Neural progenitor cell (in vitro differentiated cells): ENCODE measurements at regions not wholly inside any gene's neighbourhood (a gene's known extent, or its start where the extent isn't known, plus 50 kb on each side); places are given as distances from the start of the nearest gene placed in this dataset.

ENCODE experiments used
- DNase-seq: peaks from one replicate; pipeline ENCODE4 v3.0.0-alpha.2; 2016; ENCODE audit warnings: low spot score
- H2AFZ ChIP-seq: fragments of 200-600 bp; sonication (generic); replicated peaks from 2 replicates; pipeline ENCODE4 v1.6.1; 2016; ENCODE audit warnings: antibody characterized with exemption
- H3F3A ChIP-seq: fragments of 200-600 bp; sonication (generic); 2 replicates; pipeline ENCODE4 v1.6.1; 2016; ENCODE audit warnings: antibody characterized with exemption, low read depth
- H3K27ac ChIP-seq: fragments of 200-600 bp; sonication (generic); 2 replicates; pipeline ENCODE4 v1.5.1; 2016; ENCODE audit warnings: mild to moderate bottlenecking
- H3K27me3 ChIP-seq: fragments of 200-600 bp; sonication (generic); 2 replicates; pipeline ENCODE4 v1.6.1; 2016; ENCODE audit warnings: mild to moderate bottlenecking, moderate library complexity
- H3K36me3 ChIP-seq: fragments of 200-600 bp; sonication (generic); 2 replicates; pipeline ENCODE4 v1.5.1; 2016
- H3K4me1 ChIP-seq: fragments of 200-600 bp; sonication (generic); 2 replicates; pipeline ENCODE4 v1.6.1; 2016; ENCODE audit warnings: mixed run types
- H3K4me2 ChIP-seq: fragments of 200-600 bp; sonication (generic); 2 replicates; pipeline ENCODE4 v1.6.1; 2016
- H3K4me3 ChIP-seq: fragments of 200-600 bp; sonication (generic); 2 replicates; pipeline ENCODE4 v1.5.1; 2016
- H3K79me2 ChIP-seq: fragments of 200-600 bp; sonication (generic); 2 replicates; pipeline ENCODE4 v1.6.1; 2016; ENCODE audit warnings: low read depth
- H3K9ac ChIP-seq: fragments of 200-600 bp; sonication (generic); 2 replicates; pipeline ENCODE4 v1.6.1; 2016
- H3K9me3 ChIP-seq: fragments of 200-600 bp; sonication (generic); 2 replicates; pipeline ENCODE4 v1.5.1; 2016; ENCODE audit warnings: low read depth
- H4K20me1 ChIP-seq: fragments of 200-600 bp; sonication (generic); 2 replicates; pipeline ENCODE4 v1.6.1; 2016; ENCODE audit warnings: low read depth
- H3K27ac Mint-ChIP-seq: 3 replicates; pipeline ENCODE4 v1.8.0; 2021; ENCODE audit warnings: mixed read lengths
- H3K27me3 Mint-ChIP-seq: 2 replicates; pipeline ENCODE4 v1.8.0; 2022; ENCODE audit warnings: low read depth, mild to moderate bottlenecking, inconsistent platforms, moderate library complexity, mixed read lengths; ENCODE audit not compliant: insufficient read depth
- H3K36me3 Mint-ChIP-seq: 3 replicates; pipeline ENCODE4 v1.8.0; 2021; ENCODE audit warnings: mixed read lengths
- H3K4me1 Mint-ChIP-seq: 3 replicates; pipeline ENCODE4 v1.8.0; 2021; ENCODE audit warnings: mixed read lengths
- H3K4me3 Mint-ChIP-seq: 3 replicates; pipeline ENCODE4 v1.8.0; 2021; ENCODE audit warnings: mild to moderate bottlenecking, moderate library complexity, mixed read lengths
- H3K9me3 Mint-ChIP-seq: 3 replicates; pipeline ENCODE4 v1.8.0; 2020; ENCODE audit warnings: mixed read lengths
- EZH2 ChIP-seq: fragments of 200-600 bp; sonication (generic); IDR thresholded peaks from 2 replicates; pipeline ENCODE4 v1.6.1; 2017; ENCODE audit warnings: antibody characterized with exemption, mild to moderate bottlenecking, moderate library complexity
- EZH2phosphoT487 ChIP-seq: fragments of 200-600 bp; sonication (generic); IDR thresholded peaks from 2 replicates; pipeline ENCODE4 v1.6.1; 2017; ENCODE audit warnings: antibody characterized with exemption
- TF ChIP-seq, protein P1 (sequence below): fragments of 200-600 bp; sonication (generic); IDR thresholded peaks from 2 replicates; pipeline ENCODE4 v1.5.1; 2017; ENCODE audit warnings: antibody characterized with exemption, mild to moderate bottlenecking

DNA sequence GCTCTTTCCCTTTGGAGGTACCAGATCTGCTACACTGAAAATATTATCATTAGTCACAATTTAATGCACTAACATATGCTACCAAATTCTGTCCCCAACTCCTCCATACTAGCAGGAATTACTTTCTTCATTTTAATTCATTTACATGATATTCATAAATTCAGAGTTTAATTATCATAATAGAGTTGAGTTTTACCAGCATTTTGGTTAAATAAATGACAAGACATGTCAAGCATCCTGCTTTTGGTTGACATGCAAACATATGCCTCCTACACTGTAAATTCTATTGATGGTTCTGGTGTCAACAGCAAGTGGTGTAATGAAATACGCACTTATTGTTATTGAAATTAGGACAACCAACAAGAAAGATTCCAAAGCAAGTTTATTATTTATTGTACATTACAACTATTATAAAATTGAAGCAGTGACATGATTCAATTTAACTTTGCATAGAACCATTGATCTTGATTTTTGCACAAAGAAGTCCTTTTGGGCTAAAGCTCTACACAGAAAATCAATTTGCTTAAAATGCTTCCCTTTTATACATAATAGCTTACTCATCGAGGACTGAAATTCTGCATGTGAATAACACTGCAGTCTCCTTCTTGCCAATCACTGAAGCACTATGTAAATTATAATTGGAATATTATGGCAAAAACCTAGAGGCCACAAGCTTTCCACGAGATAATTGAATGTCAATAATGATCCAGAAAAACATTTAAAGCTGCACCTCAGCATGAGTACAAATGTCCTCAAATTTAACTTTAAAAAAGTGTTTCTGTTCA is 728.6 kb upstream of the ADGRL2 start:
- Histone ChIP-seq H3K9me3 (no peaks in the 10 kb centered on the region), H3K79me2 (no peaks in the 10 kb centered on the region), H3F3A (no peaks in the 10 kb centered on the region), H2AFZ (no peak overlapping the region), H3K27me3 (no peaks in the 10 kb centered on the region), H3K36me3 (no peaks in the 10 kb centered on the region), H3K4me1 (no peaks in the 10 kb centered on the region), H3K27ac (no peak overlapping the region), H3K4me3 (no peak overlapping the region), H4K20me1 (no peaks in the 10 kb centered on the region), H3K4me2 (no peak overlapping the region), H3K9ac (no peak overlapping the region)
- Mint-ChIP-seq H3K27me3 (no peaks in the 10 kb centered on the region), H3K4me1 (no peaks in the 10 kb centered on the region), H3K9me3 (no peaks in the 10 kb centered on the region), H3K4me3 (no peak overlapping the region), H3K27ac (no peak overlapping the region), H3K36me3 (no peaks in the 10 kb centered on the region)
- no peak for TF ChIP-seq EZH2
- no peak for TF ChIP-seq EZH2phosphoT487
- TF ChIP-seq, protein P1, sequence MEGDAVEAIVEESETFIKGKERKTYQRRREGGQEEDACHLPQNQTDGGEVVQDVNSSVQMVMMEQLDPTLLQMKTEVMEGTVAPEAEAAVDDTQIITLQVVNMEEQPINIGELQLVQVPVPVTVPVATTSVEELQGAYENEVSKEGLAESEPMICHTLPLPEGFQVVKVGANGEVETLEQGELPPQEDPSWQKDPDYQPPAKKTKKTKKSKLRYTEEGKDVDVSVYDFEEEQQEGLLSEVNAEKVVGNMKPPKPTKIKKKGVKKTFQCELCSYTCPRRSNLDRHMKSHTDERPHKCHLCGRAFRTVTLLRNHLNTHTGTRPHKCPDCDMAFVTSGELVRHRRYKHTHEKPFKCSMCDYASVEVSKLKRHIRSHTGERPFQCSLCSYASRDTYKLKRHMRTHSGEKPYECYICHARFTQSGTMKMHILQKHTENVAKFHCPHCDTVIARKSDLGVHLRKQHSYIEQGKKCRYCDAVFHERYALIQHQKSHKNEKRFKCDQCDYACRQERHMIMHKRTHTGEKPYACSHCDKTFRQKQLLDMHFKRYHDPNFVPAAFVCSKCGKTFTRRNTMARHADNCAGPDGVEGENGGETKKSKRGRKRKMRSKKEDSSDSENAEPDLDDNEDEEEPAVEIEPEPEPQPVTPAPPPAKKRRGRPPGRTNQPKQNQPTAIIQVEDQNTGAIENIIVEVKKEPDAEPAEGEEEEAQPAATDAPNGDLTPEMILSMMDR: no peak
- DNase-seq: no peak

DNA sequence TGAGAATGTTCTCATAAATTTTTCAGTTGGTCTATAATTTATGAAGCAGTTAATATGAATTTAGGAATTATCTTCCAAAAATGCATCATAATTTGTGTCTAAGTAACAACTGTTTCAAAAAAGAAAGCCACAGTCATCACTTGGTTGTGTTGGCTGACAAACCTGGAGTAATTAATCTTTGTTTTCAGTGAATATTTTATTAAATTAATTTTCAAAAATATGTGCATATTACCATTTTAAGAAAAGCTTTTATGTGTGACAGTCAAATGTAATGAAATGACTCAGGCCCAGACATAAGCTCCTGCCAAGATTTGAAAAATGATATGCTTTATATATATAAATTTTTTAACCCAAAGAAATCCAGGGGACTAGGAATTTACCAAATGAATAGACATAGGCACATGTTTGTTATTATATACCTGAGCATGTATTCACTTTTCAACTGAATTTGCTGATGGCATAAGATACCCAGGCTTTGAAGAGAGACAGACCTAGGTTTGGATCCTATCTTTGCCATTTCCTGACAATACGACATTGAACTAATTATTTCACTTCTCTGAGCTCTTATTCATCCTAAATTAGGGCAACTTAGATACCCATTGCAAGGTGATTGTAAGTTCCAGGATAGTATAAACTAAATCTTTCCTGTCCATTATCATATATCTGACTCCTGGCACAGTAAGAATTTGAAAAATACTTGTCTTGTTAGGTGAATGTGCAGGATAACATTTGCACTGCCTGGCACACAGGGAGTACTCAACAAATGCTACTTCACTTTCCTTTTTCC is 729.5 kb upstream of the ADGRL2 start:
- Mint-ChIP-seq H3K9me3 (no peaks in the 10 kb centered on the region), H3K36me3 (no peaks in the 10 kb centered on the region), H3K27me3 (no peaks in the 10 kb centered on the region), H3K4me1 (no peaks in the 10 kb centered on the region), H3K27ac (no peak overlapping the region), H3K4me3 (no peak overlapping the region)
- DNase-seq: no peak
- no peak overlapping the region for H3K9ac ChIP-seq
- H3K36me3 ChIP-seq: no peaks in the 10 kb centered on the region
- H4K20me1 ChIP-seq: no peaks in the 10 kb centered on the region
- H3K9me3 ChIP-seq: no peaks in the 10 kb centered on the region
- H3K27ac ChIP-seq: no peak overlapping the region
- TF ChIP-seq, protein P1: no peak
- TF ChIP-seq EZH2phosphoT487 (no peak), EZH2 (no peak)
- H3K4me3 ChIP-seq: no peak overlapping the region
- no peaks in the 10 kb centered on the region for H3F3A ChIP-seq
- H3K27me3 ChIP-seq: no peaks in the 10 kb centered on the region
- H3K79me2 ChIP-seq: no peaks in the 10 kb centered on the region
- no peak overlapping the region for H2AFZ ChIP-seq
- H3K4me2 ChIP-seq: no peak overlapping the region
- no peaks in the 10 kb centered on the region for H3K4me1 ChIP-seq

DNA sequence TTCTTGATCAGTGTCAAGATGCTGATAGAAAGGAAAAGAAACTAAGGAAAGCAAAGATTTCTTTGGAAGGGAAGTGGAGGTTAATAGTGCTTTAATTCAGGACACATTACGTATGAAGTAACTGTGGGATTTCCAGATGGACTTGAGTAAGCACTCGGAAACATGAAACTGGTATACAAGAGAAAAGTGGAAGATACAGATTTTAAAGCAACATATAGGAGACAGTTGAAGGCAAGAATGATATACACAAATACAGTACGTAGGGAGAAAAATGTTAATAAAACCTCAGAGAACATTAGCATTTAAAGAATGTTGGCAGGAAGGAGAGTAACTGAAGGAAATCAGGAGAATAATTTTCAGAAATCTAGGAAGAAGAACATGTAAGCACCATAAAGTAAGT is 730.9 kb upstream of the ADGRL2 start:
- H4K20me1 ChIP-seq: no peaks in the 10 kb centered on the region
- Mint-ChIP-seq H3K4me3 (no peak overlapping the region), H3K9me3 (no peaks in the 10 kb centered on the region), H3K27ac (no peak overlapping the region), H3K36me3 (no peaks in the 10 kb centered on the region), H3K4me1 (no peaks in the 10 kb centered on the region), H3K27me3 (no peaks in the 10 kb centered on the region)
- no peak overlapping the region for H3K9ac ChIP-seq
- H3K36me3 ChIP-seq: no peaks in the 10 kb centered on the region
- no peak overlapping the region for H2AFZ ChIP-seq
- H3K4me2 ChIP-seq: no peak overlapping the region
- no peaks in the 10 kb centered on the region for H3F3A ChIP-seq
- TF ChIP-seq, protein P1: no peak
- no peak for TF ChIP-seq EZH2
- TF ChIP-seq EZH2phosphoT487: no peak
- H3K4me1 ChIP-seq: no peaks in the 10 kb centered on the region
- no peak for DNase-seq
- no peak overlapping the region for H3K4me3 ChIP-seq
- H3K79me2 ChIP-seq: no peaks in the 10 kb centered on the region
- H3K27me3 ChIP-seq: no peaks in the 10 kb centered on the region
- H3K9me3 ChIP-seq: no peaks in the 10 kb centered on the region
- H3K27ac ChIP-seq: no peak overlapping the region
